K562 (cell line): ENCODE measurements at regions not wholly inside any gene's neighbourhood (a gene's known extent, or its start where the extent isn't known, plus 50 kb on each side); places are given as distances from the start of the nearest gene placed in this dataset.

ENCODE experiments used
- ATAC-seq: fragments of 200-7000 bp; cut with Tn5 transposase; 3 replicates; pipeline ENCODE4 v1.9.1; 2020; ENCODE audit warnings: moderate library complexity
- BruUV-seq: library from RNA; stranded (reverse); fragments of 400-500 nt; replicated peaks from 2 replicates; lab custom pipeline; 2021; lab: Mats Ljungman, UMichigan
- CTCF ChIA-PET: fragments of 300-600 bp; formaldehyde crosslinking; extraction: SDS; loops from one replicate; lab custom pipeline; 2021; ENCODE audit warnings: low intra/inter-chr PET ratio; lab: Yijun Ruan, JAX
- POLR2A ChIA-PET: fragments of 300-600, 350-650 bp; sonication (Branson Sonifier 250); formaldehyde crosslinking; extraction: SDS; loops from one replicate; lab custom pipeline; 2021; ENCODE audit warnings: antibody characterized with exemption, inconsistent platforms; lab: Yijun Ruan, JAX
- DNase-seq, 4 experiments: peaks; one replicate each; pipeline versions ENCODE4 v3.0.0 to v3.0.0-alpha.2; 2011 to 2018; ENCODE audit warnings: low spot score in 3 of 4, mixed read lengths in 3 of 4; ENCODE audit errors: extremely low read depth in 1 of 4
- FAIRE-seq: peaks from 2 replicates; lab custom pipeline; 2011; peaks lifted over from hg19 to GRCh38; lab: Jason Lieb, UNC
- H2AFZ ChIP-seq: 2 replicates; pipeline ENCODE4 v1.6.0; 2011; ENCODE audit warnings: low read depth, low read length, control low read depth, inconsistent platforms
- H3K27ac ChIP-seq: fragments of 200-600 bp; 3 replicates; pipeline ENCODE4 v1.8.0; 2011; ENCODE audit warnings: low read depth, mild to moderate bottlenecking, control low read depth, inconsistent platforms, low read length, moderate library complexity, mixed read lengths; ENCODE audit errors: extremely low read depth
- H3K27me3 ChIP-seq, 2 experiments: fragments of 300-600 bp in 1 of 2; 2 replicates in 1 of 2; 3 replicates in 1 of 2; pipeline versions ENCODE4 v1.6.0 to v1.8.0; 2011; ENCODE audit warnings: inconsistent platforms in 2 of 2, low read length in 2 of 2, mild to moderate bottlenecking in 1 of 2, mixed read lengths in 1 of 2, moderate library complexity in 1 of 2; ENCODE audit not compliant: control insufficient read depth in 2 of 2, insufficient read depth in 2 of 2
- H3K36me3 ChIP-seq: fragments of 300-600 bp; 3 replicates; pipeline ENCODE4 v1.8.0; 2011; ENCODE audit warnings: mild to moderate bottlenecking, low read length, inconsistent platforms; ENCODE audit not compliant: control insufficient read depth, insufficient read depth
- H3K4me1 ChIP-seq, 2 experiments: fragments of 200-600 bp in 1 of 2; replicated peaks in 1 of 2; 2 replicates in 1 of 2; 3 replicates in 1 of 2; pipeline versions ENCODE4 v1.5.1 to v1.8.0; 2011; ENCODE audit warnings: inconsistent platforms in 2 of 2, low read length in 2 of 2, mild to moderate bottlenecking in 1 of 2, mixed read lengths in 1 of 2, moderate library complexity in 1 of 2; ENCODE audit not compliant: control insufficient read depth in 2 of 2, insufficient read depth in 2 of 2
- H3K4me2 ChIP-seq: 2 replicates; pipeline ENCODE4 v1.6.1; 2011; ENCODE audit warnings: low read length, control low read depth, inconsistent platforms, mixed read lengths; ENCODE audit not compliant: insufficient read depth
- H3K4me3 ChIP-seq: fragments of 200-600 bp; sonication (generic), shearing (Covaris generic); 2 replicates; pipeline ENCODE4 v1.5.1; 2016; ENCODE audit warnings: control low read depth, inconsistent platforms
- H3K79me2 ChIP-seq: fragments of 200-600 bp; 3 replicates; pipeline ENCODE4 v1.8.0; 2011; ENCODE audit warnings: low read length, inconsistent platforms; ENCODE audit not compliant: control insufficient read depth, insufficient read depth
- H3K9ac ChIP-seq, 2 experiments: 2 replicates each; pipeline versions ENCODE4 v1.6.0 to v1.6.1; 2011; ENCODE audit warnings: low read depth in 2 of 2, low read length in 2 of 2, control low read depth in 1 of 2, inconsistent platforms in 1 of 2, mild to moderate bottlenecking in 1 of 2, mixed read lengths in 1 of 2; ENCODE audit not compliant: insufficient read depth in 1 of 2
- H3K9me1 ChIP-seq: one replicate; pipeline ENCODE4 v1.6.0; 2011; ENCODE audit warnings: inconsistent platforms, mild to moderate bottlenecking, low read length, moderate library complexity; ENCODE audit not compliant: control insufficient read depth, insufficient read depth
- H3K9me3 ChIP-seq: replicated peaks from 2 replicates; pipeline ENCODE4 v1.5.1; 2011; ENCODE audit warnings: low read depth, low read length, inconsistent platforms; ENCODE audit not compliant: control insufficient read depth, insufficient read depth
- H4K20me1 ChIP-seq: replicated peaks from 2 replicates; pipeline ENCODE4 v1.6.1; 2011; ENCODE audit warnings: low read length, inconsistent platforms, mixed read lengths; ENCODE audit not compliant: control insufficient read depth, insufficient read depth
- ETS1 ChIP-seq: conservative IDR thresholded peaks from 2 replicates; pipeline ENCODE4 v1.6.1; 2011; ENCODE audit warnings: low read depth, mild to moderate bottlenecking, low read length; ENCODE audit not compliant: control insufficient read depth
- HSF4 ChIP-seq: fragments of 250-450 bp; sonication (Bioruptor Pico); IDR thresholded peaks from 2 replicates; pipeline ENCODE4 v2.1.2; 2022; ENCODE audit warnings: mild to moderate bottlenecking, moderate library complexity, borderline replicate concordance
- MED1 ChIP-seq: sonication (generic); formaldehyde crosslinking; IDR thresholded peaks from 2 replicates; pipeline ENCODE4 v1.8.1; 2023; ENCODE audit warnings: missing genetic modification reagents, borderline replicate concordance
- NR4A1 ChIP-seq, 2 experiments: fragments of 250-450 bp in 1 of 2; fragments of 450-650 bp in 1 of 2; sonication (Bioruptor Pico) in 1 of 2; IDR thresholded peaks; 2 replicates each; pipeline versions ENCODE4 v1.4.0 to v1.6.1; 2016 to 2020; ENCODE audit warnings: mild to moderate bottlenecking in 2 of 2, missing compliant biosample characterization in 1 of 2, missing genetic modification characterization in 1 of 2, moderate library complexity in 1 of 2
- PHF21A ChIP-seq: fragments of 450-650 bp; IDR thresholded peaks from 2 replicates; pipeline ENCODE4 v1.6.1; 2017; ENCODE audit warnings: low read depth, borderline replicate concordance
- SUPT5H ChIP-seq: fragments of 450-650 bp; IDR thresholded peaks from 2 replicates; pipeline ENCODE4 v1.6.1; 2016
- WGBS: fragments of 100-300 bp; shearing (Covaris generic); methylation state at CpG from one replicate; pipeline ENCODE4 v1.1.6; 2016; ENCODE audit warnings: low coverage, mixed read lengths; ENCODE audit not compliant: insufficient coverage; ENCODE audit errors: missing lambda C conversion rate; 5-methylcytosine and 5-hydroxymethylcytosine counted together
- in situ Hi-C: fragments of 300-500 bp; cut with MboI; formaldehyde crosslinking; loops from 4 replicates; pipeline ENCODE4 v1.15.0; 2018; ENCODE audit warnings: inconsistent platforms, mixed read lengths
- intact Hi-C: fragments of 100-400 bp; cut with micrococcal nuclease; formaldehyde crosslinking; loops from 2 replicates; pipeline ENCODE4 v1.14.2; 2022

- no peaks in the 10 kb centered on the region for H3K79me2 ChIP-seq
- H2AFZ ChIP-seq, result no peak overlapping the region
- FAIRE-seq (no peak), ATAC-seq (no peak), DNase-seq (no peak)
- H3K9me1 ChIP-seq, result no peaks in the 10 kb centered on the region
- no peaks in the 10 kb centered on the region for H3K36me3 ChIP-seq
- WGBS, result 0% methylated on average over 5 of the region's 5 CpGs
- in situ Hi-C loops (no loop called here), intact Hi-C loops (no loop called here)
- no peaks in the 10 kb centered on the region for H3K27me3 ChIP-seq
- H3K9ac ChIP-seq, result no peak overlapping the region
- no peak overlapping the region for H3K4me2 ChIP-seq
- ChIA-PET CTCF (no interaction called here), POLR2A (no interaction called here)
- no peak overlapping the region for H3K4me3 ChIP-seq
- H3K27ac ChIP-seq, result no peak overlapping the region
- no peak for TF ChIP-seq HSF4 (CRISPR knock-in tag)
- no peaks in the 10 kb centered on the region for H4K20me1 ChIP-seq
- BruUV-seq, result no TSS peak
- no peaks in the 10 kb centered on the region for H3K4me1 ChIP-seq
- no peaks in the 10 kb centered on the region; the same call in 1 of the 2 replicates for H3K9me3 ChIP-seq
These were observed 175.6 kb downstream of the ARL6IP6 start for GRCh38 chr2:152894051-152894450.

GRCh38 chr2:152890736-152891135 is 172.3 kb downstream of the ARL6IP6 start:
- Histone ChIP-seq H3K9me3 (no peaks in the 10 kb centered on the region; the same call in 1 of the 2 replicates), H3K36me3 (no peaks in the 10 kb centered on the region), H3K4me3 (no peak overlapping the region), H3K9me1 (no peaks in the 10 kb centered on the region), H3K27ac (no peak overlapping the region), H3K4me1 (no peaks in the 10 kb centered on the region), H4K20me1 (no peaks in the 10 kb centered on the region), H3K9ac (no peak overlapping the region), H3K79me2 (no peaks in the 10 kb centered on the region), H3K4me2 (no peak overlapping the region), H3K27me3 (no peaks in the 10 kb centered on the region), H2AFZ (no peak overlapping the region)
- ChIA-PET CTCF (interaction anchor here (0.7 kb wide), 1 partner anchor 201 kb away, joined by 6 read pairs; no protein-coding TSS in a partner anchor), POLR2A (no interaction called here)
- no peak for ATAC-seq
- in situ Hi-C loops (no loop called here), intact Hi-C loops (no loop called here)
- no TSS peak for BruUV-seq
- DNase-seq, result no peak
- WGBS, result 3% methylated on average over 2 of the region's 2 CpGs
- FAIRE-seq, result no peak
- TF ChIP-seq NR4A1 (CRISPR knock-in tag; IDR thresholded peaks at IDR 0.05) (no peak), NR4A1 (tag; IDR thresholded peaks at IDR 0.05) (no peak), SUPT5H (no peak), PHF21A (no peak), MED1 (CRISPR knock-in tag) (no peak), ETS1 (no peak)
